Endothelial cell of umbilical vein (primary cell): ENCODE measurements at regions not wholly inside any gene's neighbourhood (a gene's known extent, or its start where the extent isn't known, plus 50 kb on each side); places are given as distances from the start of the nearest gene placed in this dataset.

Experiments
- BruUV-seq: library from RNA; stranded (reverse); fragments of 400-500 nt; replicated peaks from 2 replicates; lab custom pipeline; 2021; lab: Mats Ljungman, UMichigan
- CTCF ChIA-PET: fragments of 300-600, 350-600 bp; sonication (Branson Sonifier 250); formaldehyde crosslinking; loops from one replicate; lab custom pipeline; 2021; ENCODE audit warnings: antibody characterized with exemption, inconsistent platforms; lab: Charles Lee
- POLR2A ChIA-PET: fragments of 300-600, 350-600 bp; sonication (Branson Sonifier 250); formaldehyde crosslinking; loops from one replicate; lab custom pipeline; 2021; ENCODE audit warnings: antibody characterized with exemption, inconsistent platforms; lab: Charles Lee
- DNase-seq: peaks from one replicate; pipeline ENCODE4 v3.0.0-alpha.2; 2011; ENCODE audit warnings: low read depth, low spot score
- FAIRE-seq: peaks from 2 replicates; lab custom pipeline; 2011; peaks lifted over from hg19 to GRCh38; lab: Jason Lieb, UNC
- H2AFZ ChIP-seq: 2 replicates; pipeline ENCODE4 v1.6.0; 2012; ENCODE audit warnings: low read depth, low read length, control low read depth, inconsistent platforms
- H3K27ac ChIP-seq: 2 replicates; pipeline ENCODE4 v1.5.1; 2011; ENCODE audit warnings: low read depth, mild to moderate bottlenecking, control low read depth, low read length, moderate library complexity; ENCODE audit not compliant: insufficient read depth
- H3K27me3 ChIP-seq, 2 experiments: 2 replicates each; pipeline versions ENCODE4 v1.6.0 to v1.6.1; 2011; ENCODE audit warnings: low read length in 2 of 2, mixed read lengths in 1 of 2; ENCODE audit not compliant: control insufficient read depth in 2 of 2, insufficient read depth in 2 of 2
- H3K36me3 ChIP-seq, 2 experiments: 2 replicates in 1 of 2; 3 replicates in 1 of 2; pipeline ENCODE4 v1.5.1; 2011; ENCODE audit warnings: low read length in 2 of 2, mild to moderate bottlenecking in 1 of 2, moderate library complexity in 1 of 2; ENCODE audit not compliant: control insufficient read depth in 2 of 2, insufficient read depth in 2 of 2; ENCODE audit errors: extremely low read depth in 1 of 2
- H3K4me1 ChIP-seq: 3 replicates; pipeline ENCODE4 v1.5.1; 2011; ENCODE audit warnings: mild to moderate bottlenecking, low read length; ENCODE audit not compliant: control insufficient read depth, insufficient read depth; ENCODE audit errors: extremely low read depth
- H3K4me2 ChIP-seq: 2 replicates; pipeline ENCODE4 v1.6.1; 2011; ENCODE audit warnings: low read length, control low read depth, mixed read lengths; ENCODE audit not compliant: insufficient read depth
- H3K4me3 ChIP-seq, 3 experiments: fragments of 200-600 bp in 1 of 3; sonication (generic), shearing (Covaris generic) in 1 of 3; replicated peaks in 1 of 3; 2 replicates each; pipeline ENCODE4 v1.5.1; 2011 to 2016; ENCODE audit warnings: control low read depth in 3 of 3, low read length in 3 of 3, mild to moderate bottlenecking in 2 of 3, inconsistent platforms in 1 of 3, low read depth in 1 of 3, moderate library complexity in 1 of 3; ENCODE audit not compliant: insufficient read depth in 1 of 3
- H3K79me2 ChIP-seq: 2 replicates; pipeline ENCODE4 v1.6.0; 2012; ENCODE audit warnings: low read length, inconsistent platforms; ENCODE audit not compliant: control insufficient read depth, insufficient read depth
- H3K9ac ChIP-seq: replicated peaks from 2 replicates; pipeline ENCODE3; 2011; ENCODE audit warnings: low read length, control low read depth; ENCODE audit not compliant: insufficient read depth; ENCODE audit errors: extremely low read depth
- H3K9me1 ChIP-seq: replicated peaks from 3 replicates; pipeline ENCODE4 v1.6.0; 2011; ENCODE audit warnings: mild to moderate bottlenecking, low read length; ENCODE audit not compliant: control insufficient read depth, insufficient read depth; ENCODE audit errors: extremely low read depth
- H3K9me3 ChIP-seq: replicated peaks from 2 replicates; pipeline ENCODE4 v1.5.1; 2012; ENCODE audit warnings: low read length, inconsistent platforms; ENCODE audit not compliant: control insufficient read depth, insufficient read depth
- H4K20me1 ChIP-seq: replicated peaks from 2 replicates; pipeline ENCODE3; 2011; ENCODE audit warnings: mild to moderate bottlenecking, low read length; ENCODE audit not compliant: control insufficient read depth, insufficient read depth; ENCODE audit errors: extremely low read depth
- CTCF ChIP-seq, 2 donors: IDR thresholded peaks; 1 replicate in 1 of 2; 2 replicates in 1 of 2; pipeline ENCODE4 v1.5.1; 2011; ENCODE audit warnings: low read length in 2 of 2, mild to moderate bottlenecking in 2 of 2, moderate library complexity in 2 of 2, control low read depth in 1 of 2, inconsistent platforms in 1 of 2, low read depth in 1 of 2; ENCODE audit not compliant: insufficient read depth in 1 of 2; ENCODE audit errors: extremely low read depth in 1 of 2
- EZH2 ChIP-seq: IDR thresholded peaks from 2 replicates; pipeline ENCODE4 v1.6.1; 2012; ENCODE audit warnings: borderline replicate concordance, low read depth, mild to moderate bottlenecking, moderate library complexity, low read length, inconsistent platforms; ENCODE audit not compliant: severe bottlenecking
- FOS ChIP-seq: IDR thresholded peaks from 2 replicates; pipeline ENCODE4 v1.6.1; 2011; ENCODE audit warnings: mild to moderate bottlenecking, low read length, moderate library complexity, borderline replicate concordance; ENCODE audit not compliant: insufficient read depth
- GATA2 ChIP-seq: IDR thresholded peaks from 2 replicates; pipeline ENCODE4 v1.7.0; 2011; ENCODE audit warnings: low read depth, mild to moderate bottlenecking, moderate library complexity, mixed read lengths, low read length; ENCODE audit not compliant: insufficient read length, insufficient read depth
- JUN ChIP-seq: IDR thresholded peaks from 2 replicates; pipeline ENCODE4 v1.6.1; 2011; ENCODE audit warnings: borderline replicate concordance, low read depth; ENCODE audit not compliant: insufficient read length, insufficient read depth
- MYC ChIP-seq: IDR thresholded peaks from one replicate; pipeline ENCODE4 v1.6.1; 2011; ENCODE audit warnings: mild to moderate bottlenecking, low read depth, low read length
- POLR2A ChIP-seq: IDR thresholded peaks from 2 replicates; pipeline ENCODE4 v1.6.1; 2012; ENCODE audit warnings: low read depth, mild to moderate bottlenecking, control low read depth, low read length
- POLR2AphosphoS5 ChIP-seq: IDR thresholded peaks from 2 replicates; pipeline ENCODE4 v1.6.1; 2012; ENCODE audit warnings: low read depth, mild to moderate bottlenecking, control low read depth, low read length, moderate library complexity; ENCODE audit not compliant: insufficient read depth
- dilution Hi-C: fragments of 300-500 bp; cut with MboI; formaldehyde crosslinking; loops from one replicate; pipeline ENCODE4 v1.15.0; 2019; ENCODE audit warnings: low sequenced_read_pairs; ENCODE audit not compliant: extremely low pct_ligation_motif_present
- intact Hi-C: fragments of 100-400 bp; cut with micrococcal nuclease; formaldehyde crosslinking; loops from one replicate; pipeline ENCODE4 v1.10.0; 2022
- TF ChIP-seq, protein P1 (sequence below): IDR thresholded peaks from 2 replicates; pipeline ENCODE4 v1.6.1; 2011; ENCODE audit not compliant: insufficient read depth, insufficient read length

GRCh38 chr3:20776692-20777091, 590.7 kb upstream of the SGO1 start:
- intact Hi-C loops, result no loop called here
- Histone ChIP-seq H3K27ac (no peak overlapping the region), H3K79me2 (no peaks in the 10 kb centered on the region), H4K20me1 (no peaks in the 10 kb centered on the region), H3K4me2 (no peak overlapping the region), H3K9ac (no peak overlapping the region), H3K4me1 (no peaks in the 10 kb centered on the region), H3K27me3 (no peaks in the 10 kb centered on the region), H3K4me3 (no peak overlapping the region), H3K9me3 (no peaks in the 10 kb centered on the region), H3K9me1 (no peaks in the 10 kb centered on the region), H3K36me3 (no peaks in the 10 kb centered on the region), H2AFZ (no peak overlapping the region)
- POLR2A ChIA-PET, result no interaction called here
- TF ChIP-seq CTCF (IDR thresholded peaks at IDR 0.05; ENCODE audit: extremely low read depth in 1 of 2, insufficient read depth in 1 of 2, low read depth in 1 of 2, low read length in 2 of 2) (no peak), GATA2 (no peak), FOS (no peak), POLR2A (no peak), EZH2 (no peak), POLR2AphosphoS5 (no peak), MYC (no peak), JUN (no peak)
- TF ChIP-seq, protein P1, sequence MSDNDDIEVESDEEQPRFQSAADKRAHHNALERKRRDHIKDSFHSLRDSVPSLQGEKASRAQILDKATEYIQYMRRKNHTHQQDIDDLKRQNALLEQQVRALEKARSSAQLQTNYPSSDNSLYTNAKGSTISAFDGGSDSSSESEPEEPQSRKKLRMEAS, result no peak
- CTCF ChIA-PET, result no interaction called here
- dilution Hi-C loops, result no loop called here
- BruUV-seq, result no TSS peak
- FAIRE-seq (no peak), DNase-seq (no peak)
